Gastroesophageal sphincter (tissue), 3 donors: ENCODE measurements at regions not wholly inside any gene's neighbourhood (a gene's known extent, or its start where the extent isn't known, plus 50 kb on each side); places are given as distances from the start of the nearest gene placed in this dataset.

Experiments used
- EP300 ChIP-seq: sonication (generic); formaldehyde crosslinking; IDR thresholded peaks from one replicate; pipeline ENCODE4 v1.6.1; 2017; ENCODE audit warnings: antibody characterized with exemption, mild to moderate bottlenecking
- POLR2A ChIP-seq, 2 donors: fragments of 450-650 bp; IDR thresholded peaks; one replicate each; pipeline ENCODE4 v1.6.1; 2017; ENCODE audit warnings: antibody characterized with exemption in 2 of 2, mild to moderate bottlenecking in 2 of 2, moderate library complexity in 1 of 2
- TF ChIP-seq, protein P1 (sequence below), 4 experiments: fragments of 200-600 bp in 2 of 4; fragments of 450-650 bp in 2 of 4; sonication (generic) in 1 of 4; IDR thresholded peaks; one replicate each; pipeline ENCODE4 v1.5.1; 2017 to 2019; ENCODE audit warnings: antibody characterized with exemption in 4 of 4, mild to moderate bottlenecking in 2 of 4, moderate library complexity in 2 of 4

DNA sequence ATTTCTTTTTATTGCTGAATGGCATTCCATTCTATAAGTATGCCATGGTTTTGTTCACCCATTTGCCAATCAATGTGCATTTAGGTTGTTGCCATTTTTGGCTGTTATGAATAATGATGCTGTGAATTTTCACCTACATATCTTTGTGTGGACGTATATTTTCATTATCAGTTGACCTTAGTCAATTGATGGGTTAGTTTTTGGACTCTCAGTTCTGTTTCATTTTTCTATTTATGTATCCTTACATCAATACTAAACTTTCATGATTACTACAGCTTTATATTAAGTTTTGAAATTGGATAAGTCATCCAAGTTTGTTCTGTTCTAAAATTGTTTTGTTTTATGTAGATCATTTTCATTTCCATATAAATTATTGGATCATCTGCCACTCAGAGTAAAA is 261.9 kb upstream of the CNR1 start:
- TF ChIP-seq, protein P1, sequence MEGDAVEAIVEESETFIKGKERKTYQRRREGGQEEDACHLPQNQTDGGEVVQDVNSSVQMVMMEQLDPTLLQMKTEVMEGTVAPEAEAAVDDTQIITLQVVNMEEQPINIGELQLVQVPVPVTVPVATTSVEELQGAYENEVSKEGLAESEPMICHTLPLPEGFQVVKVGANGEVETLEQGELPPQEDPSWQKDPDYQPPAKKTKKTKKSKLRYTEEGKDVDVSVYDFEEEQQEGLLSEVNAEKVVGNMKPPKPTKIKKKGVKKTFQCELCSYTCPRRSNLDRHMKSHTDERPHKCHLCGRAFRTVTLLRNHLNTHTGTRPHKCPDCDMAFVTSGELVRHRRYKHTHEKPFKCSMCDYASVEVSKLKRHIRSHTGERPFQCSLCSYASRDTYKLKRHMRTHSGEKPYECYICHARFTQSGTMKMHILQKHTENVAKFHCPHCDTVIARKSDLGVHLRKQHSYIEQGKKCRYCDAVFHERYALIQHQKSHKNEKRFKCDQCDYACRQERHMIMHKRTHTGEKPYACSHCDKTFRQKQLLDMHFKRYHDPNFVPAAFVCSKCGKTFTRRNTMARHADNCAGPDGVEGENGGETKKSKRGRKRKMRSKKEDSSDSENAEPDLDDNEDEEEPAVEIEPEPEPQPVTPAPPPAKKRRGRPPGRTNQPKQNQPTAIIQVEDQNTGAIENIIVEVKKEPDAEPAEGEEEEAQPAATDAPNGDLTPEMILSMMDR (IDR thresholded peaks at IDR 0.05), result no peak
- no peak for TF ChIP-seq EP300
- TF ChIP-seq POLR2A (IDR thresholded peaks at IDR 0.05), result no peak
